Neuronal stem cell (in vitro differentiated cells): ENCODE measurements at regions not wholly inside any gene's neighbourhood (a gene's known extent, or its start where the extent isn't known, plus 50 kb on each side); places are given as distances from the start of the nearest gene placed in this dataset.
A peak's percentile ranks its signal among the peaks of the same experiment; 100 is the strongest.

Experiments
- DNase-seq: peaks from one replicate; pipeline ENCODE4 v3.0.0-alpha.2; 2013; ENCODE audit warnings: low spot score
- H2AFZ ChIP-seq: one replicate; pipeline ENCODE4 v1.6.1; 2013; ENCODE audit warnings: mild to moderate bottlenecking, low read length, inconsistent platforms
- H2AK5ac ChIP-seq: 2 replicates; pipeline ENCODE4 v1.6.1; 2013; ENCODE audit warnings: low read depth, mild to moderate bottlenecking, inconsistent platforms, low read length, moderate library complexity, mixed read lengths
- H2BK120ac ChIP-seq: 2 replicates; pipeline ENCODE4 v1.6.1; 2013; ENCODE audit warnings: low read depth, mild to moderate bottlenecking, inconsistent platforms, low read length, moderate library complexity, mixed read lengths
- H2BK12ac ChIP-seq: one replicate; pipeline ENCODE4 v1.6.1; 2013; ENCODE audit warnings: low read length, inconsistent platforms
- H2BK15ac ChIP-seq: 2 replicates; pipeline ENCODE4 v1.6.1; 2013; ENCODE audit warnings: mild to moderate bottlenecking, low read length, inconsistent platforms, mixed read lengths
- H2BK5ac ChIP-seq: one replicate; pipeline ENCODE4 v1.6.1; 2013; ENCODE audit warnings: inconsistent platforms, mild to moderate bottlenecking, low read length, moderate library complexity
- H3K14ac ChIP-seq: one replicate; pipeline ENCODE4 v1.6.1; 2013; ENCODE audit warnings: low read length, inconsistent platforms
- H3K18ac ChIP-seq: 2 replicates; pipeline ENCODE4 v1.6.1; 2013; ENCODE audit warnings: low read length, inconsistent platforms
- H3K23ac ChIP-seq: 2 replicates; pipeline ENCODE4 v1.6.1; 2013; ENCODE audit warnings: low read depth, mild to moderate bottlenecking, mixed read lengths, low read length, inconsistent platforms; ENCODE audit not compliant: poor library complexity
- H3K27ac ChIP-seq: replicated peaks from 3 replicates; pipeline ENCODE4 v1.5.1; 2013; ENCODE audit warnings: low read length, inconsistent platforms
- H3K27me3 ChIP-seq, 3 experiments: 2 replicates each; pipeline ENCODE4 v1.6.1; 2013; ENCODE audit warnings: low read length in 3 of 3, mild to moderate bottlenecking in 2 of 3, inconsistent platforms in 1 of 3, low read depth in 1 of 3, mixed read lengths in 1 of 3, moderate library complexity in 1 of 3; ENCODE audit not compliant: control insufficient read depth in 3 of 3, insufficient read depth in 3 of 3
- H3K36me3 ChIP-seq, 2 donors: replicated peaks in 1 of 2; 2 replicates each; pipeline ENCODE4 v1.6.1; 2013; ENCODE audit warnings: low read length in 2 of 2; ENCODE audit not compliant: control insufficient read depth in 2 of 2, insufficient read depth in 2 of 2
- H3K4ac ChIP-seq: 2 replicates; pipeline ENCODE4 v1.6.1; 2013; ENCODE audit warnings: inconsistent platforms, mild to moderate bottlenecking, low read length, moderate library complexity
- H3K4me1 ChIP-seq, 2 donors: 1 replicate in 1 of 2; 2 replicates in 1 of 2; pipeline ENCODE4 v1.6.1; 2013; ENCODE audit warnings: low read length in 2 of 2, low read depth in 1 of 2; ENCODE audit not compliant: control insufficient read depth in 2 of 2, insufficient read depth in 1 of 2
- H3K4me2 ChIP-seq: one replicate; pipeline ENCODE4 v1.6.1; 2013; ENCODE audit warnings: mild to moderate bottlenecking, low read length, inconsistent platforms; ENCODE audit not compliant: insufficient read depth, poor library complexity, severe bottlenecking
- H3K4me3 ChIP-seq, 2 donors: 2 replicates each; pipeline ENCODE4 v1.5.1; 2013; ENCODE audit warnings: low read length in 2 of 2, mild to moderate bottlenecking in 2 of 2, inconsistent platforms in 1 of 2, moderate library complexity in 1 of 2
- H3K79me1 ChIP-seq: one replicate; pipeline ENCODE4 v1.6.1; 2013; ENCODE audit warnings: low read depth, mild to moderate bottlenecking, inconsistent platforms, low read length, moderate library complexity
- H3K9ac ChIP-seq: one replicate; pipeline ENCODE4 v1.6.1; 2013; ENCODE audit warnings: mild to moderate bottlenecking, low read depth, low read length, inconsistent platforms; ENCODE audit not compliant: poor library complexity
- H3K9me3 ChIP-seq, 2 donors: replicated peaks in 1 of 2; 2 replicates each; pipeline versions ENCODE3 to v1.6.1; 2013; ENCODE audit warnings: low read length in 2 of 2, mild to moderate bottlenecking in 2 of 2, inconsistent platforms in 1 of 2, low read depth in 1 of 2, mixed read lengths in 1 of 2, moderate library complexity in 1 of 2; ENCODE audit not compliant: control insufficient read depth in 2 of 2, insufficient read depth in 1 of 2
- H4K8ac ChIP-seq: one replicate; pipeline ENCODE4 v1.6.1; 2013; ENCODE audit warnings: low read depth, mild to moderate bottlenecking, inconsistent platforms, low read length, moderate library complexity
- H4K91ac ChIP-seq: one replicate; pipeline ENCODE4 v1.6.1; 2013; ENCODE audit warnings: low read length, low read depth, mild to moderate bottlenecking, inconsistent platforms; ENCODE audit not compliant: poor library complexity
- whole genome bisulfite sequencing, 2 donors: extraction: QIAGEN DNeasy Blood & Tissue Kit; methylation state at CpG; one replicate each; pipeline ENCODE4 v1.1.7; 2013; ENCODE audit warnings: missing lambda C conversion rate in 2 of 2, mixed read lengths in 1 of 2; ENCODE audit not compliant: insufficient read length in 2 of 2, insufficient replicate concordance in 1 of 2; ENCODE audit errors: extremely low coverage in 2 of 2; 5-methylcytosine and 5-hydroxymethylcytosine counted together

- DNase-seq, result no peak
- no CpG with 5 or more reads among the region's 4 CpGs for WGBS, 2 donors
- no peak overlapping the region for H3K23ac ChIP-seq
Observed at GRCh38 chr10:56104923-56105322, 256.1 kb downstream of the ZWINT start.

GRCh38 chr10:56104487-56104886 is 256.6 kb downstream of the ZWINT start:
- Histone ChIP-seq H3K18ac (no peak overlapping the region), H4K91ac (no peak overlapping the region), H4K8ac (no peak overlapping the region), H3K79me1 (peaks cover 1% of the 10 kb centered on the region), H2BK5ac (no peak overlapping the region), H2BK120ac (no peak overlapping the region), H3K23ac (no peak overlapping the region), H3K9ac (no peak overlapping the region), H2AFZ (no peak overlapping the region), H3K36me3 (no peaks in the 10 kb centered on the region), H3K4me2 (no peak overlapping the region), H3K14ac (no peak overlapping the region), H3K27me3 (no peaks in the 10 kb centered on the region), H3K4me1 (no peaks in the 10 kb centered on the region), H2AK5ac (no peak overlapping the region), H3K27ac (no peak overlapping the region), H2BK15ac (no peak overlapping the region), H2BK12ac (no peak overlapping the region), H3K9me3 (peaks cover 0 to 3% of the 10 kb centered on the region in 2 donors), H3K4me3 (no peak overlapping the region), H3K4ac (no peak overlapping the region)
- DNase-seq, result no peak
- WGBS, 2 donors, result 100% methylated on average over 1 of the region's 3 CpGs; no CpG with 5 or more reads in 1 of the 2 donors

More at GRCh38 chr10:56104923-56105322, 256.1 kb downstream of the ZWINT start:
- Histone ChIP-seq H2AK5ac (no peak overlapping the region), H3K18ac (no peak overlapping the region), H3K4me3 (no peak overlapping the region), H3K4me2 (no peak overlapping the region), H3K27me3 (no peaks in the 10 kb centered on the region), H2BK15ac (no peak overlapping the region), H2BK5ac (no peak overlapping the region), H3K4ac (no peak overlapping the region), H3K27ac (no peak overlapping the region), H3K36me3 (no peaks in the 10 kb centered on the region), H3K4me1 (no peaks in the 10 kb centered on the region), H2AFZ (no peak overlapping the region), H3K14ac (no peak overlapping the region), H3K79me1 (peaks cover 2% of the 10 kb centered on the region), H4K91ac (no peak overlapping the region), H3K9me3 (peaks cover 0 to 3% of the 10 kb centered on the region in 2 donors), H3K9ac (no peak overlapping the region), H2BK120ac (no peak overlapping the region), H4K8ac (no peak overlapping the region), H2BK12ac (no peak overlapping the region)

GRCh38 chr10:56096226-56096517 is 264.9 kb downstream of the ZWINT start:
- WGBS, 2 donors, result no CpG with 5 or more reads among the region's 2 CpGs
- H4K91ac ChIP-seq, result no peak overlapping the region
- DNase-seq, result no peak

GRCh38 chr10:56095506-56096225 is 265.4 kb downstream of the ZWINT start:
- Histone ChIP-seq H3K18ac (no peak overlapping the region), H3K27ac (no peak overlapping the region), H2BK12ac (no peak overlapping the region), H2AFZ (peak overlapping the region; percentile 45), H3K14ac (no peak overlapping the region), H3K4me2 (no peak overlapping the region), H3K4me1 (no peaks in the 10 kb centered on the region), H4K8ac (no peak overlapping the region), H2AK5ac (no peak overlapping the region), H3K9ac (no peak overlapping the region), H4K91ac (no peak overlapping the region), H3K9me3 (peaks cover 0 to 2% of the 10 kb centered on the region in 2 donors), H3K79me1 (no peaks in the 10 kb centered on the region), H3K27me3 (no peaks in the 10 kb centered on the region), H3K4ac (no peak overlapping the region), H2BK5ac (no peak overlapping the region), H2BK120ac (no peak overlapping the region), H3K4me3 (no peak overlapping the region), H3K36me3 (no peaks in the 10 kb centered on the region), H2BK15ac (no peak overlapping the region), H3K23ac (no peak overlapping the region)
- DNase-seq, result no peak
- WGBS, 2 donors, result no CpG with 5 or more reads among the region's 16 CpGs

More at GRCh38 chr10:56096226-56096517, 264.9 kb downstream of the ZWINT start:
- H3K4me1 ChIP-seq, result no peaks in the 10 kb centered on the region
- H3K4ac ChIP-seq, result no peak overlapping the region
- no peak overlapping the region for H2BK5ac ChIP-seq
- no peaks in the 10 kb centered on the region for H3K9me3 ChIP-seq
- H3K18ac ChIP-seq, result no peak overlapping the region
- no peaks in the 10 kb centered on the region for H3K79me1 ChIP-seq
- H2BK12ac ChIP-seq, result no peak overlapping the region
- H2BK15ac ChIP-seq, result no peak overlapping the region
- no peak overlapping the region for H3K4me2 ChIP-seq
- no peaks in the 10 kb centered on the region for H3K36me3 ChIP-seq
- H3K23ac ChIP-seq, result no peak overlapping the region
- H3K27ac ChIP-seq, result no peak overlapping the region
- H2AFZ ChIP-seq, result no peak overlapping the region
- no peak overlapping the region for H4K8ac ChIP-seq
- H3K4me3 ChIP-seq, result no peak overlapping the region
- H2BK120ac ChIP-seq, result no peak overlapping the region
- no peak overlapping the region for H2AK5ac ChIP-seq
- no peak overlapping the region for H3K9ac ChIP-seq
- H3K27me3 ChIP-seq, result no peaks in the 10 kb centered on the region
- no peak overlapping the region for H3K14ac ChIP-seq
